ENCODE measurements at regions not wholly inside any gene's neighbourhood (a gene's known extent, or its start where the extent isn't known, plus 50 kb on each side); places are given as distances from the start of the nearest gene placed in this dataset.
"Not testable (repeated sequence)": the region's sequence is repeated elsewhere in the genome, so short reads cannot be mapped to it uniquely, and the experiment has no call there.

GRCh38 chr9:31027678-31028077 is 1356.8 kb upstream of the ACO1 start:
- no peak for DNase-seq

- no peak for DNase-seq
These were observed 1356.3 kb upstream of the ACO1 start for GRCh38 chr9:31028137-31028536.

GRCh38 chr9:31030741-31031202 is 1353.7 kb upstream of the ACO1 start:
- DNase-seq, result no peak

- no peak for DNase-seq
These were observed 1352.2 kb upstream of the ACO1 start for GRCh38 chr9:31032206-31032605.

- no peak for DNase-seq
These were observed 1350.1 kb upstream of the ACO1 start for GRCh38 chr9:31034311-31034710.

GRCh38 chr9:31040564-31040963 is 1343.9 kb upstream of the ACO1 start:
- no peak for DNase-seq

GRCh38 chr9:31045810-31046209 is 1338.6 kb upstream of the ACO1 start:
- DNase-seq, result no peak

- DNase-seq, result not testable (repeated sequence)
These were observed 1322.9 kb upstream of the ACO1 start for GRCh38 chr9:31061592-31061991.

- DNase-seq, result peak in 11 of 56 donors; percentile 0 to 41 (median 18)
These were observed 1318.8 kb upstream of the ACO1 start for GRCh38 chr9:31065691-31066090.

GRCh38 chr9:31067418-31067817 is 1317.0 kb upstream of the ACO1 start:
- DNase-seq, result no peak

- DNase-seq, result no peak
These were observed 1312.7 kb upstream of the ACO1 start for GRCh38 chr9:31071606-31072286.

- DNase-seq, result no peak
These were observed 1306.3 kb upstream of the ACO1 start for GRCh38 chr9:31078175-31078574.

- DNase-seq, result peak in 2 of 56 donors; percentile 1 to 5
These were observed 1300.1 kb upstream of the ACO1 start for GRCh38 chr9:31084350-31084749.

- DNase-seq, result no peak
These were observed 1294.8 kb upstream of the ACO1 start for GRCh38 chr9:31089549-31090221.

- DNase-seq, result no peak
These were observed 1284.1 kb upstream of the ACO1 start for GRCh38 chr9:31100311-31100710.

GRCh38 chr9:31103836-31104235 is 1280.6 kb upstream of the ACO1 start:
- DNase-seq, result no peak

GRCh38 chr9:31104249-31104648 is 1280.2 kb upstream of the ACO1 start:
- DNase-seq, result no peak

- no peak for DNase-seq
These were observed 1272.0 kb upstream of the ACO1 start for GRCh38 chr9:31112491-31112890.

GRCh38 chr9:31114346-31114745 is 1270.1 kb upstream of the ACO1 start:
- DNase-seq, result no peak

GRCh38 chr9:31119890-31120454 is 1264.5 kb upstream of the ACO1 start:
- DNase-seq, result peak in 2 of 56 donors; percentile 1 to 5

- no peak for DNase-seq
These were observed 1260.1 kb upstream of the ACO1 start for GRCh38 chr9:31124389-31124788.

GRCh38 chr9:31135567-31135966 is 1248.9 kb upstream of the ACO1 start:
- no peak for DNase-seq

- DNase-seq, result no peak
These were observed 1247.9 kb upstream of the ACO1 start for GRCh38 chr9:31136524-31136923.

All from nucleus accumbens (tissue), 56 donors.